ENCODE measurements at regions not wholly inside any gene's neighbourhood (a gene's known extent, or its start where the extent isn't known, plus 50 kb on each side); places are given as distances from the start of the nearest gene placed in this dataset.

GRCh38 chr10:104578671-104579070 is 62.4 kb upstream of the SORCS3 start:
- no peak overlapping the region for H2AFZ ChIP-seq (ENCODE audit: low read depth)
- no peaks in the 10 kb centered on the region for H3K9me2 ChIP-seq
- H4K20me1 ChIP-seq (ENCODE audit: insufficient read depth) = no peaks in the 10 kb centered on the region
- H3K4me3 ChIP-seq (ENCODE audit: low read depth in 2 of 2, low read length in 1 of 2) = no peak overlapping the region
- H3K27ac ChIP-seq (ENCODE audit: low read depth in 2 of 2, low read length in 1 of 2) = no peak overlapping the region
- no peaks in the 10 kb centered on the region for H3F3A ChIP-seq (replicated peaks; ENCODE audit: insufficient read depth)
- CTCF ChIA-PET = interaction anchor here (0.6 to 5.3 kb wide), 14 partner anchors 12 to 514 kb away, joined by 3 to 43 read pairs (median 9); no protein-coding TSS in a partner anchor
- H3K4me2 ChIP-seq = no peak overlapping the region
- no peaks in the 10 kb centered on the region for H3K27me3 ChIP-seq (ENCODE audit: insufficient read depth)
- TF ChIP-seq GABPA (IDR thresholded peaks at IDR 0.05; ENCODE audit: low read depth) (no peak), FOXJ3 (CRISPR knock-in tag; IDR thresholded peaks at IDR 0.05) (no peak), RXRA (IDR thresholded peaks at IDR 0.05; ENCODE audit: borderline replicate concordance, low read depth) (no peak), TCF12 (IDR thresholded peaks at IDR 0.05) (no peak), USF1 (IDR thresholded peaks at IDR 0.05; ENCODE audit: borderline replicate concordance, low read depth) (no peak), SMC3 (IDR thresholded peaks at IDR 0.05; ENCODE audit: low read depth, low read length) (no peak), ZBTB33 (IDR thresholded peaks at IDR 0.05; ENCODE audit: borderline replicate concordance, low read depth) (no peak), MAX (IDR thresholded peaks at IDR 0.05; ENCODE audit: low read depth) (no peak), JUND (IDR thresholded peaks at IDR 0.05) (no peak), RFX5 (IDR thresholded peaks at IDR 0.05; ENCODE audit: low read length) (no peak), FOXM1 (IDR thresholded peaks at IDR 0.05; ENCODE audit: low read depth) (no peak), CTCF (IDR thresholded peaks at IDR 0.05) (no peak), RAD21 (IDR thresholded peaks at IDR 0.05; ENCODE audit: low read length) (no peak), RCOR1 (IDR thresholded peaks at IDR 0.05; ENCODE audit: low read length) (no peak), FOSL2 (IDR thresholded peaks at IDR 0.05; ENCODE audit: borderline replicate concordance, low read depth) (no peak), TEAD4 (IDR thresholded peaks at IDR 0.05; ENCODE audit: borderline replicate concordance, insufficient read depth) (no peak), POLR2AphosphoS5 (IDR thresholded peaks at IDR 0.05; ENCODE audit: low read depth, low read length) (no peak), SIN3A (IDR thresholded peaks at IDR 0.05; ENCODE audit: borderline replicate concordance, low read depth, low read length) (no peak), NRF1 (IDR thresholded peaks at IDR 0.05; ENCODE audit: low read depth, low read length) (no peak), NFIC (IDR thresholded peaks at IDR 0.05; ENCODE audit: borderline replicate concordance) (no peak)
- WGBS (ENCODE audit: low lambda C conversion rate) = 80% methylated on average over 7 of the region's 7 CpGs
- H3K36me3 ChIP-seq (replicated peaks in 1 of 2; ENCODE audit: control insufficient read depth in 1 of 2, insufficient read depth in 2 of 2, low read length in 1 of 2) = no peaks in the 10 kb centered on the region
- DNase-seq = no peak
- no peaks in the 10 kb centered on the region for H3K9me3 ChIP-seq
- no peak overlapping the region for H3K9ac ChIP-seq
- POLR2A ChIA-PET = no interaction called here
- no peaks in the 10 kb centered on the region for H3K79me2 ChIP-seq (ENCODE audit: insufficient read depth)
- no peaks in the 10 kb centered on the region; a peak in 1 of 4 replicates for H3K4me1 ChIP-seq (ENCODE audit: control insufficient read depth in 1 of 2, insufficient read depth in 2 of 2, low read depth in 1 of 2, low read length in 1 of 2)
